HEK293 (cell line): ENCODE measurements at regions not wholly inside any gene's neighbourhood (a gene's known extent, or its start where the extent isn't known, plus 50 kb on each side); places are given as distances from the start of the nearest gene placed in this dataset.

Source experiments
- CTCF ChIA-PET: fragments of 350-600 bp; formaldehyde crosslinking; extraction: SDS; loops from one replicate; lab custom pipeline; 2021; ENCODE audit warnings: antibody characterized with exemption; lab: Yijun Ruan, JAX
- POLR2A ChIA-PET: fragments of 300-600 bp; formaldehyde crosslinking; extraction: SDS; loops from one replicate; lab custom pipeline; 2020; ENCODE audit warnings: antibody characterized with exemption, inconsistent platforms; lab: Yijun Ruan, JAX
- H3K27ac ChIP-seq: fragments of 200-500 bp; sonication (Bioruptor generic); 2 replicates; pipeline ENCODE4 v1.5.1; 2014; ENCODE audit warnings: low read depth, low read length, control low read depth, inconsistent platforms; ENCODE audit errors: extremely low read depth
- H3K36me3 ChIP-seq, 2 experiments: fragments of 200-500 bp in 1 of 2; sonication (Bioruptor generic) in 1 of 2; 1 replicate in 1 of 2; 2 replicates in 1 of 2; pipeline ENCODE4 v1.5.1; 2014 to 2017; ENCODE audit warnings: inconsistent platforms in 2 of 2, low read length in 2 of 2; ENCODE audit not compliant: control insufficient read depth in 2 of 2, insufficient read depth in 1 of 2
- H3K4me1 ChIP-seq: fragments of 200-500 bp; sonication (Bioruptor generic); 2 replicates; pipeline ENCODE4 v1.5.1; 2014; ENCODE audit warnings: mild to moderate bottlenecking, low read length, inconsistent platforms; ENCODE audit not compliant: control insufficient read depth, insufficient read depth
- H3K4me3 ChIP-seq: 2 replicates; pipeline ENCODE4 v1.5.1; 2011; ENCODE audit warnings: low read depth, mild to moderate bottlenecking, control low read depth, low read length, moderate library complexity
- H3K9me3 ChIP-seq: fragments of 200-500 bp; sonication (Bioruptor generic); 2 replicates; pipeline ENCODE4 v1.5.1; 2014; ENCODE audit warnings: low read depth, low read length, inconsistent platforms; ENCODE audit not compliant: control insufficient read depth, insufficient read depth
- GLI4 ChIP-seq: fragments of 450-650 bp; formaldehyde crosslinking; IDR thresholded peaks from 2 replicates; pipeline ENCODE4 v1.5.1; 2016; ENCODE audit warnings: missing biosample characterization, missing genetic modification characterization
- GLIS2 ChIP-seq: fragments of 450-650 bp; formaldehyde crosslinking; IDR thresholded peaks from 2 replicates; pipeline ENCODE4 v1.5.1; 2016; ENCODE audit warnings: missing biosample characterization, missing genetic modification characterization
- HOXD13 ChIP-seq: sonication (generic); formaldehyde crosslinking; IDR thresholded peaks from 2 replicates; pipeline ENCODE4 v1.8.0; 2022; ENCODE audit warnings: missing genetic modification reagents, borderline replicate concordance
- IKZF3 ChIP-seq: fragments of 450-650 bp; IDR thresholded peaks from 2 replicates; pipeline ENCODE4 v1.5.0; 2018; ENCODE audit warnings: missing biosample characterization, mild to moderate bottlenecking, missing genetic modification characterization, moderate library complexity
- KLF10 ChIP-seq: fragments of 450-650 bp; IDR thresholded peaks from 2 replicates; pipeline ENCODE4 v1.5.1; 2018; ENCODE audit warnings: missing biosample characterization, mild to moderate bottlenecking, missing genetic modification characterization
- KLF16 ChIP-seq: fragments of 450-650 bp; formaldehyde crosslinking; IDR thresholded peaks from 2 replicates; pipeline ENCODE4 v1.5.1; 2017; ENCODE audit warnings: missing biosample characterization, missing genetic modification characterization
- MZF1 ChIP-seq: fragments of 450-650 bp; formaldehyde crosslinking; IDR thresholded peaks from 2 replicates; pipeline ENCODE4 v1.5.1; 2017; ENCODE audit warnings: missing biosample characterization, missing genetic modification characterization, borderline replicate concordance
- OSR2 ChIP-seq: fragments of 450-650 bp; formaldehyde crosslinking; IDR thresholded peaks from 2 replicates; pipeline ENCODE4 v1.5.1; 2016; ENCODE audit warnings: missing biosample characterization, missing genetic modification characterization
- PBX3 ChIP-seq: sonication (generic); formaldehyde crosslinking; IDR thresholded peaks from 2 replicates; pipeline ENCODE4 v1.8.1; 2022; ENCODE audit warnings: mild to moderate bottlenecking, moderate library complexity, missing genetic modification reagents
- SALL2 ChIP-seq: fragments of 450-650 bp; formaldehyde crosslinking; IDR thresholded peaks from 2 replicates; pipeline ENCODE4 v1.5.0; 2017; ENCODE audit warnings: missing biosample characterization, mild to moderate bottlenecking, missing genetic modification characterization, borderline replicate concordance
- SP2 ChIP-seq: fragments of 450-650 bp; formaldehyde crosslinking; IDR thresholded peaks from 2 replicates; pipeline ENCODE4 v1.5.1; 2016; ENCODE audit warnings: missing biosample characterization, missing genetic modification characterization
- ZFP41 ChIP-seq: fragments of 450-650 bp; formaldehyde crosslinking; IDR thresholded peaks from 2 replicates; pipeline ENCODE4 v1.5.1; 2016; ENCODE audit warnings: missing biosample characterization, missing genetic modification characterization, borderline replicate concordance
- ZNF132 ChIP-seq: fragments of 450-650 bp; formaldehyde crosslinking; IDR thresholded peaks from 2 replicates; pipeline ENCODE4 v1.5.1; 2017; ENCODE audit warnings: missing biosample characterization, missing genetic modification characterization, borderline replicate concordance
- ZNF174 ChIP-seq: fragments of 450-650 bp; formaldehyde crosslinking; IDR thresholded peaks from 2 replicates; pipeline ENCODE4 v1.5.0; 2017; ENCODE audit warnings: missing biosample characterization, mild to moderate bottlenecking, missing genetic modification characterization
- ZNF2 ChIP-seq: fragments of 450-650 bp; formaldehyde crosslinking; IDR thresholded peaks from 2 replicates; pipeline ENCODE4 v1.5.1; 2016; ENCODE audit warnings: missing biosample characterization, missing genetic modification characterization
- ZNF223 ChIP-seq: fragments of 450-650 bp; formaldehyde crosslinking; IDR thresholded peaks from 2 replicates; pipeline ENCODE4 v1.5.1; 2016; ENCODE audit warnings: missing biosample characterization, missing genetic modification characterization
- ZNF324 ChIP-seq: fragments of 450-650 bp; formaldehyde crosslinking; IDR thresholded peaks from 2 replicates; pipeline ENCODE4 v1.5.1; 2016; ENCODE audit warnings: missing biosample characterization, missing genetic modification characterization
- ZNF335 ChIP-seq: fragments of 450-650 bp; formaldehyde crosslinking; conservative IDR thresholded peaks from 2 replicates; pipeline ENCODE4 v1.5.1; 2016; ENCODE audit warnings: missing biosample characterization, missing genetic modification characterization
- ZNF341 ChIP-seq: fragments of 450-650 bp; formaldehyde crosslinking; IDR thresholded peaks from 2 replicates; pipeline ENCODE4; 2016; ENCODE audit warnings: low read depth, missing biosample characterization, missing genetic modification characterization
- ZNF366 ChIP-seq: fragments of 450-650 bp; formaldehyde crosslinking; conservative IDR thresholded peaks from 2 replicates; pipeline ENCODE4 v1.5.1; 2016; ENCODE audit warnings: missing biosample characterization, missing genetic modification characterization
- ZNF548 ChIP-seq: fragments of 450-650 bp; formaldehyde crosslinking; IDR thresholded peaks from 2 replicates; pipeline ENCODE4 v1.5.1; 2016; ENCODE audit warnings: missing biosample characterization, missing genetic modification characterization
- ZNF555 ChIP-seq: fragments of 450-650 bp; formaldehyde crosslinking; conservative IDR thresholded peaks from 2 replicates; pipeline ENCODE4 v1.5.1; 2017; ENCODE audit warnings: missing biosample characterization, mild to moderate bottlenecking, missing genetic modification characterization, inconsistent platforms
- ZNF600 ChIP-seq: fragments of 450-650 bp; formaldehyde crosslinking; IDR thresholded peaks from 2 replicates; pipeline ENCODE4 v1.5.1; 2016; ENCODE audit warnings: missing biosample characterization, missing genetic modification characterization
- ZNF610 ChIP-seq: fragments of 450-650 bp; formaldehyde crosslinking; IDR thresholded peaks from 2 replicates; pipeline ENCODE4 v1.5.1; 2016; ENCODE audit warnings: missing biosample characterization, missing genetic modification characterization, borderline replicate concordance
- ZNF621 ChIP-seq: fragments of 450-650 bp; formaldehyde crosslinking; IDR thresholded peaks from 2 replicates; pipeline ENCODE4 v1.5.1; 2017; ENCODE audit warnings: missing biosample characterization, missing genetic modification characterization
- ZNF626 ChIP-seq: fragments of 450-650 bp; sonication (Bioruptor Pico); formaldehyde crosslinking; IDR thresholded peaks from 2 replicates; pipeline ENCODE4 v1.5.1; 2018; ENCODE audit warnings: missing biosample characterization, missing genetic modification characterization, inconsistent platforms
- ZNF658 ChIP-seq: fragments of 450-650 bp; formaldehyde crosslinking; IDR thresholded peaks from 2 replicates; pipeline ENCODE4; 2016; ENCODE audit warnings: missing biosample characterization, missing genetic modification characterization
- ZNF660 ChIP-seq: fragments of 450-650 bp; IDR thresholded peaks from 2 replicates; pipeline ENCODE4 v1.5.1; 2018; ENCODE audit warnings: missing biosample characterization, mild to moderate bottlenecking, missing genetic modification characterization
- ZNF670 ChIP-seq: fragments of 450-650 bp; formaldehyde crosslinking; IDR thresholded peaks from 2 replicates; pipeline ENCODE4 v1.5.1; 2016; ENCODE audit warnings: missing biosample characterization, missing genetic modification characterization, low read depth
- ZNF677 ChIP-seq: fragments of 450-650 bp; IDR thresholded peaks from 2 replicates; pipeline ENCODE4 v1.5.0; 2018; ENCODE audit warnings: missing biosample characterization, mild to moderate bottlenecking, missing genetic modification characterization, moderate library complexity
- ZNF777 ChIP-seq: fragments of 450-650 bp; formaldehyde crosslinking; IDR thresholded peaks from 2 replicates; pipeline ENCODE4 v1.5.1; 2017; ENCODE audit warnings: missing biosample characterization, missing genetic modification characterization, borderline replicate concordance
- ZNF837 ChIP-seq: fragments of 450-650 bp; formaldehyde crosslinking; IDR thresholded peaks from 2 replicates; pipeline ENCODE4 v1.5.1; 2016; ENCODE audit warnings: missing biosample characterization, missing genetic modification characterization
- ZSCAN5A ChIP-seq: fragments of 450-650 bp; formaldehyde crosslinking; IDR thresholded peaks from 2 replicates; pipeline ENCODE4 v1.5.1; 2016; ENCODE audit warnings: missing biosample characterization, missing genetic modification characterization

GRCh38 chr18:1573732-1574131 lies 669.1 kb downstream of the ADCYAP1 start:
- Histone ChIP-seq H3K4me1 (no peaks in the 10 kb centered on the region), H3K27ac (no peak overlapping the region), H3K9me3 (no peaks in the 10 kb centered on the region), H3K4me3 (no peak overlapping the region), H3K36me3 (no peaks in the 10 kb centered on the region)
- POLR2A ChIA-PET, result no interaction called here
- no peak for TF ChIP-seq ZNF132 (tag by site-specific recombination)
- TF ChIP-seq HOXD13, result no peak
- no peak for TF ChIP-seq GLI4 (tag by site-specific recombination)
- no peak for TF ChIP-seq SP2 (tag by site-specific recombination)
- no peak for TF ChIP-seq ZNF660 (tag by site-specific recombination)
- TF ChIP-seq ZNF223 (tag by site-specific recombination), result no peak
- TF ChIP-seq OSR2 (tag by site-specific recombination), result no peak
- no peak for TF ChIP-seq PBX3 (CRISPR knock-in tag)
- TF ChIP-seq ZNF621 (tag by site-specific recombination), result no peak
- TF ChIP-seq ZNF600 (tag by site-specific recombination), result no peak
- no peak for TF ChIP-seq ZNF555 (tag by site-specific recombination)
- TF ChIP-seq KLF10, result no peak
- TF ChIP-seq ZNF341 (tag by site-specific recombination), result no peak
- TF ChIP-seq ZNF335, result no peak
- no peak for TF ChIP-seq ZNF366 (tag by site-specific recombination)
- no peak for TF ChIP-seq ZNF174
- TF ChIP-seq ZNF548 (tag by site-specific recombination), result no peak
- no peak for TF ChIP-seq ZNF777 (tag by site-specific recombination)
- TF ChIP-seq ZNF610 (tag by site-specific recombination), result no peak
- CTCF ChIA-PET, result interaction anchor here (1.1 to 2.3 kb wide), 2 partner anchors 12 to 14 kb away, joined by 3 to 15 read pairs; no protein-coding TSS in a partner anchor

DNA sequence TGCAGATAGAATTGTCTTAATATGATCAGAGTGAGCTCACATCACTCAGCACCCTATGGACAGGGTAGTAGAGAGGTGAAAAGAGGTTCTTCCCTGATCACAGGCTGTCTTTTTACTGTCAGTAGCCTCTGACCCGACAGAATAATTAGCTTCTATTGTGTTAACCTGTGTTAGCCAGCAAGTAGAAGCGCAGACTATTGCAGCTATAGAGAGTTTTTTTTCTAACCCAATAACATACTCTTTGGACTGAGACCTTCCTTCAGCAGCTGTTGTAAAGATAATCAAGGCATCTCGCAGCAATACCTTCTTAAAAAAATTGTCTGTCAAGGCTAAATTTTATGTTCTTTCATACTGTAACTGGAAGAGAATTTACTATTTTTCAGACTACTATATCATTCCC lies 670.4 kb downstream of the ADCYAP1 start:
- H3K27ac ChIP-seq, result no peak overlapping the region
- CTCF ChIA-PET, result interaction anchor here (2.3 kb wide), 1 partner anchor 11 kb away, joined by 15 read pairs; no protein-coding TSS in a partner anchor
- no peak overlapping the region for H3K4me3 ChIP-seq
- H3K9me3 ChIP-seq, result no peaks in the 10 kb centered on the region
- H3K4me1 ChIP-seq, result no peaks in the 10 kb centered on the region
- POLR2A ChIA-PET, result no interaction called here
- TF ChIP-seq ZNF658, result no peak
- no peak for TF ChIP-seq KLF16
- TF ChIP-seq ZNF837 (tag by site-specific recombination), result no peak
- TF ChIP-seq ZNF2, result no peak
- no peaks in the 10 kb centered on the region for H3K36me3 ChIP-seq

DNA sequence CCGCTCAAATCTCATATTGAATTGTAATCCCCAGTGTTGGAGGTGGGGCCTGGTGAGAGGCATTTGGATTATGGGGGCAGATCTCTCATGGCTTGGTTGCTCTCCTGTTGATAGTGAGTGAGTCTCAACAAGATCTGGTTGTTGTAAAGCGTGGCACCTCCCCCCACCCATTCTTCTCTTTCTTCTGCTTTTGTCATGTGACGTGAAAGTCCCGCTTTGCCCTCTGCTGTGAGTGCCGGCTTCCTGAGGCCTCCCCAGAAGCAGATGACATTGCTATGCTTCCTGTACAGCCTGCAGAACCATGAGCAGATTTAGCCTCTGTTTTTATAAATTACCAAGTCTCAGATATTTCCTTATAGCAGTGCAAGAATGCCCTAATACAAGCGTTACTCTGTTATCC lies 673.8 kb downstream of the ADCYAP1 start:
- Histone ChIP-seq H3K36me3 (no peaks in the 10 kb centered on the region), H3K27ac (no peak overlapping the region), H3K9me3 (no peaks in the 10 kb centered on the region), H3K4me3 (no peak overlapping the region), H3K4me1 (no peaks in the 10 kb centered on the region)
- POLR2A ChIA-PET, result no interaction called here
- CTCF ChIA-PET, result no interaction called here
- TF ChIP-seq SALL2 (no peak), MZF1 (tag by site-specific recombination) (no peak), ZSCAN5A (tag by site-specific recombination) (no peak), PBX3 (CRISPR knock-in tag) (no peak), ZNF626 (tag by site-specific recombination) (no peak), ZNF621 (tag by site-specific recombination) (no peak), GLIS2 (tag by site-specific recombination) (no peak), KLF16 (no peak), ZNF670 (no peak), ZFP41 (tag by site-specific recombination) (no peak), ZNF677 (tag by site-specific recombination) (no peak), ZNF324 (no peak), IKZF3 (tag by site-specific recombination) (no peak)
